COLO668 (cell line): ENCODE measurements at regions not wholly inside any gene's neighbourhood (a gene's known extent, or its start where the extent isn't known, plus 50 kb on each side); places are given as distances from the start of the nearest gene placed in this dataset.
"Not testable (repeated sequence)": the region's sequence is repeated elsewhere in the genome, so short reads cannot be mapped to it uniquely, and the experiment has no call there.

ENCODE experiments used
- DNase-seq: peaks from one replicate; lab custom pipeline; 2025; ENCODE audit not compliant: unreplicated experiment; lab: John Stamatoyannopoulos, UW

DNA sequence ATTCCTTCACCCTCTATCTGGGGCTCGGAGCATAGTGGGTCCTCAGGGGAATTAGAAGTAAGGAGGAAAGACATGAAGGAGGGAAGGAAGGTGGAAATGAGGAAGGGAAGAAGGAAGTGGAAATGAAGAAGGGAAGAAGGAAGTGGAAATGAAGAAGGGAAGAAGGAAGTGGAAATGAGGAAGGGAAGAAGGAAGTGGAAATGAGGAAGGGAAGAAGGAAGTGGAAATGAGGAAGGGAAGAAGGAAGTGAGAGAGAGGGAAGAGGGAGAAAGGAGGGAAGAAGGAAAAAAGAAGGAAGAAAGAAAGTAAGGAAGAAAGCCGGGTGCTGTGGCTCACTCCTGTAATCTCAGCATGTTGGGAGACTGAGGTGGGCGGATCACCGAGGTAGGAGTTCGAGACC lies 125.6 kb upstream of the SALL4 start:
- DNase-seq, result not testable (repeated sequence)

DNA sequence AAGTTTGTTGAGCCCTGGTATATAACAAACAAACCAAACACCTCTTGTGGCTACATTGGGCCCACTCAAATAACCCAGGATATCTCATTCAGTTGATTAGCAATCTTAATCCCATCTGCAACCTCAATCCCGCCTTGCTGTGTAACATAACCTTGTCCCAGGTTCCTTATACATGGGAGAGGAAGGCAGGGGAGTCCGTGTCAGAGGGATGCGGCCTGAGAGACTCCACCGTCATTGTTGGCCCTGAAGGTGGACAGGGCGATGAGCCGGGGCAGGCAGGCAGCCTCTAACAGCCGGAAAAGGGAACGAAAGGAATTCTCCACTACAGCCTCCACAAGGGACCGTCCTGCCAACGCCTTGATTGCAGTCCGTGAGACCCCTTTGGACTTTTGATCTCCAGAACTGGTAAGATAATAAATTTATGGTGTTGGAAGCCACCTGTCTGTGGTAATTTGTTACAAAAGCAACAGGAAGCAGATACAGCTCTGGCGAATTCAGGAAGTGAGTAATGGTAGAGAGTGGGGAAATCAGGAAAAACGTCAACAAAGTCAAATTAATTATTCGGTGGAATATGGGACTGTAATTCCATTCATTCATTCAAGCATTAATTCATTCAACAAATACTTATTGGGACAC lies 124.5 kb upstream of the SALL4 start:
- DNase-seq, result no peak

DNA sequence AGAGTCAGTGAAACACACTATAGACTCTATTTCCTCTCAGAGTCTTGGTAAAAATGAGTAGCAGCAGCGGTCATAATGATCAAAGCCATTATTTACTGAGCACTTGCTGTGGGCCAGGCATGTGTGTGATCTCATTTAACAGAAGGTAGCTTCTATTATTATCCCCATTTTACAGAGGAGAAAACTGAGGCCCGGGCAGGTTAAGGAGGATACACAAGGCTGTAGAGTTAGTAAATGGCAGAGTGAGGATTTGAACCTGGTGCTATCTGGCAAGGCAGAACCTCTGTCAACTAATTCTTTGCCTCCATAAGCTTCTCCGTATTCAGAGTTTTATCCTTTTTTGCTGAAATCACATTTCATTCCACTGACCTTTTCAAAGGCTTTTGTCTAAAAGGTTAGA lies 122.2 kb upstream of the SALL4 start:
- DNase-seq, result no peak

DNA sequence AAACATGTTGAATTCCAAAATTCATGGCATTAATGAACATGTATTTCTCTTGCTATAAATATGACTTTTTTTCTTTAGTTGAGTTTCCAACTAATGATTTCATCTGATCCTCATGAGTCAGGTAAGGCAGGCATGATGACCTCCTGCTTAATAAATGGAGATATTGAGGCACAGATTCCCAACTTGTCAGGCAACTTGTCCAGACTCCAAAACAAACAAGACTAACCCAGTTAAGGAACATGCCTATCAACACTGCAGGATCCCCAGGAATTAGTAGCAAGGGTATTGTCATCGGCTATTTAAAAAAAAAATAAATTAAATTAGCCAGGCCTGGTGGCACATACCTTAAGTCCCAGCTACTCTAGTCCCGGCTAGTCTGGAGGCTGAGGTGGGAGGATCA lies 121.3 kb upstream of the SALL4 start:
- DNase-seq, result no peak

DNA sequence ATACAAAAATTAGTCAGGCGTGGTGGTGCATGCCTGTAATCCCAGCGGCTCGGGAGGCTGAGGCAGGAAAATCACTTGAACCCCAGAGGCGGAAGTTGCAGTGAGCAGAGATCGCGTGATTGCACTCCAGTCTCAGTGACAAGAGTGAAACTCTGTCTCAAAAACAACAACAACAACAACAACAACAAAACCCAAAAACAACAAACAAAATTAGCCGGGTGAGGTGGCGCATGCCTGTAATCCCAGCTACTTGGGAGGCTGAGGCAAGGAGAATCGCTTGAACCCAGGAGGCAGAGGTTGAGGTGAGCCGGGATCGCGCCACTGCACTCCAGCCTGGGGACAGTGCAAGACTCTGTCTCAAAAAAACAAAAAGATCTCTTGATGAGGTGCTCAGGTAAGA lies 120.5 kb upstream of the SALL4 start:
- DNase-seq, result not testable (repeated sequence)

DNA sequence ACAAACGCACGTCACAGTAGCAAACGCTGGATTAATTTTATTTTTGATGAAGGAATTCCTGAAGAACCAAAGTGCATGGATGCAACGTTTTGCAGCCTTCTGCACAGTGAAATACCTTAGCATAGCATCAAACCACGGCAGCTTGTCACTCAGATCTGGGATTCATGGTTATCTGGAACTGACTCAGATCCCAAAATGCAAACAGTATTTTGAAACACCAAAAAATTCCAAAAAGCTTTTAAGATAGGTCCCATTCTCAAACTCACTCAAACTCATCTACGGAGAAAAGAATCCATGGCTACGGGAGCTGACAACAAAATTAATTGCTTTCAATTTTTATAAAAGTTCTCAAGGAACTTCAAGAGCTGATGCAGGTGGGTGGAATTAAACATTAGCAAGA lies 116.2 kb upstream of the SALL4 start:
- no peak for DNase-seq

DNA sequence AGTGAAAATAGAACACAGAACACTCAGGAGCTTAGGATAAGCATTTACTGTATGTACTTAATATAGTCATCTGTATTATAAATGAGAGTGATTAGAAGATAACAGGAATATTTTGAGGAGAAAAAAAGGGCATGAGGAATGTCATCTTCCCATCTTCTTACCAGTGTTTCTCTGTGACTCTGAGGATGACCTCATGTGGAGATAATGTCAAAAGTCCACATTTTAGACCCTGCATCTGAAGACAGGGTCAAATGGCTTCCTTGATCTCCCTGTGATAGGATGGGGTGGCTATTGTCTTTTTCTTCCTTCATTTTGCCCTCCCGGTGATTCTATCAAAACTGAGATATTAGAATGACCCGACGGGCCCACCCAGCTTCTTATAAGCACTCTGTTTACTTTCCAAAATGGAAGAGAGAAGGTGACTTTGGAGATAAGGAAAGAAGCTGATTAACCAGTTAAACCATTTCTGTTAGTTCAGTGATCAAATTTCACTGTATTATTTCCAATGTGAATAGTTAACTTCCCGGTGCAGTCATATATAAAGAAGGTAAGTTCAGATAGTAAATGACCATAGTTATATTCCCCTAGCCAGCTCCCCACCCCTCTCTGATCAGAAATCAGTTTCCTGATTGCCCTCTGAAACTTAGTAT lies 115.7 kb upstream of the SALL4 start:
- DNase-seq, result no peak

DNA sequence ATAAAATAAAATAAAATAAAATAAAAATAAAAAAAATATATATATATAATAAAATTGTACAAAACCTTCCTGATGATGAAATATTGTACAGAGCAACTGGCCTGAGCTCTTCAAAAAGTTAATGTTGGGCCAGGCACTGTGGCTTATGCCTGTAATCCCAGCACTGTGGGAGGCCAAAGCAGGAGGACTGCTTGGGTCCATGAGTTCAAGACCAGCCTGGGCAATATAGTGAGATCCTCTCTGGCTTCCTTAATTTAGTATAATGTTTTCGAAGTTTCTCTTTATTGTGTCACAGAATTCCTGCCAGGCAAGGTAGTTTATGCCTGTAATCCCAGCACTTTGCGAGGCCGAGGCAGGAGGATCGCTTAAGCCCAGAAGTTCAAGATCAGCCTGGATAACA lies 113.9 kb upstream of the SALL4 start:
- no peak for DNase-seq

DNA sequence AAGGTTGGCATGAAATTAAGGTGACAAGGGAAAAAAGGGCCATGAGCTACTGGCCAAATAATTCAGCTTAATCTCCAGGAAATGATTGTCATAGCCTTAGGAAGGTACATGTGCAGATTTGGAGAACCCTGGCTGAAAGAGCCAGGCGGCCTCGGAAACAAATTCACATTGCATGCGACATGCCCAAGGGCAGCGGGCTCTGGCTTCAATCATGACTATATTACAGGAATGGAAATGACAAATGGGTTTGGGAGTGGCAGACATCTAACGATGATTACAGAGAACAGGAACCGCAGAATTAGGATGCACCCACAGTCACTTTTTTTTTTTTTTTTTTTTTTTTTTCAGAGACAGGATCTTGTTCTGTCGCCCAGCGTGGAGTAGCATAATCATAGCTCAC lies 112.4 kb upstream of the SALL4 start:
- no peak for DNase-seq

DNA sequence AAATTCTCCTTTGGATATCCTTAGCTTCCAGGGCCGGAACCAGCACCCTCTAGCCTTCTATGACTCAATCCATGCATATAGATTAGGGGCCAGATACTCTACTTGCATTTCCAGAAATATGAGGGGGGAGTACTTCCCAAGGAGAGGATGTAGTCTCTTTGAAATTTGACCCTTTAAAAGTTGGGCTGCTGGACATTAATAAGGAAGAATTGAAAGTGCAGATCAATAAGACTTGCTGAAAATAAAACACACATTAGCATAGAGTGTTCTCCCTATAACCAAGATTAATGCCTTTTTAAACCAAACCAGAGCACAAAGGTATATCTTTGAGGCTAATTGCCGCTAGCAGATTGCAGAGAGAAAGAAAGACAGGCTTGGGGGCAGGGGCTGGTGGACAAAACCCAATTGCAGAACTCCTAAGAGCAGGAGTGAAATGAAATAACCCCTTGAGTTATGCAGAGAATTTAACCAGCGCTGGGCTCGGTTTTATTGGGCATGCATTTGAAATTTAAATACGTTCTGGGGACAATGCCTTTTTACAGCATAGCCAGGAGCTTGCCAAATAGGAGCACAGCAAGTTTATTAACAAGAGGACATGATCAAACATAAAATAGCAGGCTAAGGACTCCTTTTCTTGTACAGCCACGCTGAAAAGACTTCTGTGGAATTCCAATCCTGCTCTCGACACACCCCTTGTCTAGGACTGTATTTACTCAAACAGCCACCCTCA lies 108.2 kb upstream of the SALL4 start:
- DNase-seq, result no peak

DNA sequence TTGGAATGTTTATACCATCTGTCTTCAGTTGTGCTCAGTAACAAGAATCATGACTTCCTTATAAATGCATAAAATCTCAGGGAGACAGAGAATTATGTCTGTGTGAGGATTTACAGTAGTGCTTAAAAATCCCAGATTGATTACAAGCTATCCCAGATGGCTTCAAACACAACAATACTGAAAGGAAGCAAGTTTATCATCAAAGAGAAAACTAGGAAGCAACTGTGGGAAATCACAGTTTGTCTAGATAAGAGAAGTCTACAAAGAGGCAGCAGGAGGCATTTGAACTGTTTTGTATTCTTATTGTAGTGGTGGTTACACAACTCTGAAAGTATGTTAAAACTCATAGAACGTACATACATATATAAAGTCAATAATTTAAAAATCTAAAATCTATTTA lies 104.4 kb upstream of the SALL4 start:
- no peak for DNase-seq

DNA sequence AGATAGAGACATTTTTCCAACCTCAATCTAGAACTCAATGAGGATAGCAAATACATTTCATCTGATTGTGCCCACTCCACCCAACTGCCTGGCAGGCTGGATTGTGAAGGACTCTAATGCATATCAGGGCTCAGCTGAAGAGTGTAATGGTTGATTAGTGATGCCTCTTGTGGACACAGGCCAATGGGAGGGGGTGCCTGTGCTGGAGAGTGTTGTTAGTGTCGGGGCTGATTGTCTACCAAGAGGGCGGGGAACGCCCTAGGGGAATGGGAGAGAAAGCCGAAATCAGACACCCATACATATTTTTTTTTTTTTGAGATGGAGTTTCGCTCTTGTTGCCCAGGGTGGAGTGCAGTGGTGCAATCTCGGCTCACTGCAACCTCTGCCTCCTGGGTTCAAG lies 103.7 kb upstream of the SALL4 start:
- no peak for DNase-seq

DNA sequence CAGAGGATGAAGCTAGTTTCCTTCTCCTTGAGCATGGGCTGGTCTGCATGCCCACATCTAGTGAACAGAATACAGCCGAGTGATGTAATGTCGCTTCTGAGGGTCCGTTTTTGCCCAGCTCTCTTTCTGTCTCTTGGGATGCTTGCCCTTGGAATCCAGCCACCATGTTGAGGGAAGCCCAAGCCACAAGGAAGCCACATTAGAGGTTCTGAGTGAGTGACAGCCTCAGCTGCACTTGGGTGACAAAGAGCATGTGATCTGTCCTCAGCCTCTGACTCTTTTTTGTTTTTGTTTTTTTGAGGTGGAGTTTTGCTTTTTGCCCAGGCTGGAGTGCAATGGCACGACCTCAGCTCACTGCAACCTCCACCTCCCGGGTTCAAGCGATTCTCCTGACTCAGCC lies 100.6 kb upstream of the SALL4 start:
- DNase-seq, result no peak

DNA sequence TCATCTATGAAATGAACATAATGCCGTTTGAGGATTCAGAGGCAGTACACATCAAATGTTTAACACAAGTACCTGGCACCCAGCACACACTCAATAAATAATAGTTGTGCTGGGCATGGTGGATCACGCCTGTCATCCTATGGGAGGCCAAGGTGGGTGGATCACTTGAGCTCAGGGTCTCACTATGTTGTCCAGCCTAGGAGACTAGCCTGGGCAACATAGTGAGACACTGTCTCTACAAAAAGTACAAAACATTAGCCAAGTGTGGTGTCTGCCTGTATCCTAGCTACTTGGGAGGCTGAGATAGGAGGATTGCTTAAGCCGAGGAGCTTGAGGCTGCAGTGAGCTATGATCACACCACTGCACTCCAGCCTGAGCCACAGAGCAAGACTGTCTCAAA lies 98.1 kb upstream of the SALL4 start:
- DNase-seq, result no peak

DNA sequence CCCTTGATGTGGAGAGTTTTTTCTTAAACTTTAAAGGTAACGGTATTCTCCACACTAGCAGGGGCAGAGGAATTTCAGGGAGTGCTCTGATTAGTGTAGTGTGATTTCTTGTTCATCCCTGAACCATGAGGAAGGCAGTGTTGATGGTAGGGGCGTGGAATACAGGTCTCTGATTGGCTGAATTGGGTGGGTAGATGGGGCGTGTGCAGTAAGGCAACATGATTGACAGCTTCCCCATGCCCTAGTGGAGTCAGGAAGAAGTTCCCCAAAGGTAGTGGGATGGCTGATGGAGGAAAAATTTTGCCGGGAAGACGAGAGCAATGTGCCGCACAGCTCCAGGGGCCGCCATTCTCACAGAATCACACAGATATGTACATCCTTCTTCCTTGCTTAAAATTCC lies 97.4 kb upstream of the SALL4 start:
- no peak for DNase-seq

DNA sequence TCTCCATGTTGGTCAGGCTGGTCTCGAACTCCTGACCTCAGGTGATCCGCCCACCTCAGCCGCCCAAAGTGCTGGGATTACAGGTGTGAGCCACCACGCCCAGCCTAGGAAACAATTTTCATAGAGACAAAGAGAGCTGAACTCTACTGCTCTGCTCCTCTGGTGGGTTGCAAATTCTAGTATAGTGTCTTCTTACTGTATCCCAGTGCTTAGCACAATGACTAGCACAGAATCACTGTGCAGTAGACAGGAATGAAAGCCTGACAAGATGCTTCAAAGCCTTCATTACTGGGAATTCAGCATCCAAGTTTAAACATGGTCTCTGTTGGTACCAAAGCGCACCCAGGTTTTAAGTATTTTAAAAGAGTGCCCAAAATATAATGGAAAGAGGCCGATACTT lies 96.5 kb upstream of the SALL4 start:
- no peak for DNase-seq

DNA sequence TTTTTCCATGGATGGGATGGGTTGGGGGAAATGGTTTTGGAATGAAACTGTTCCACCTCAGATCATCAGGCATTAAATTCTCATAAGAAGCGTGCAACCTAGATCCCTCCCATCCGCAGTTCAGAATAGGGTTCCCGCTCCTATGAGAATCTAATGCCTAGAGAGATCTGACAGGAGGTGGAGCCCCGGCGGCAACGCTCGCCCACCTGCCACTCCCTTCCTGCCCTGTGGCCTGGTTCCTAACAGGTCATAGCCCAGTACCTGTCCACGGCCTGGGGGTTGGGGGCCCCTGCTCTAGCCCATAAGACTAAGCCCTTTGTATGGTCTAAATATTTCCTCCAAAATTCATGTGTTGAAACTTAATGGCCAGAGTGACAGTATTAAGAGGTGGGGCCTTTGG lies 92.3 kb upstream of the SALL4 start:
- DNase-seq, result no peak

DNA sequence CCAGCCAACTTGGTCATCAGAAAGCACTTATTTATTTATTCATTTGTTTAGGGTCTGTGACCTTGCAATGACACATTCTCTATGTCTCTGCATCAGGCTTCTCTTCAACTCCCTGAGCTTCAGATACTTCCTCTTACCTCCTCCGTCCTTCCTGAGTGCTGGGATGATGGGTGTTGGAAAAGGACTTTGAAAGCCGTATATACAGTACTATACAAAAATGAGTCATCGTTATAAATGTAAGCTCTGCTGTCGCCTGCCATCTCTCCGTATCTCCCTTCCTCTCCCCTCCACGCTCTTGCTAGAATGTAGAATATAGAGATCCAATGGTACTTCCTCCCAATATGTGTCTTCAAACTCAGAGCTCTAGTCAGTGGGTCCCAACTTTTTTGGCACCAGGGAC lies 91.9 kb upstream of the SALL4 start:
- no peak for DNase-seq

DNA sequence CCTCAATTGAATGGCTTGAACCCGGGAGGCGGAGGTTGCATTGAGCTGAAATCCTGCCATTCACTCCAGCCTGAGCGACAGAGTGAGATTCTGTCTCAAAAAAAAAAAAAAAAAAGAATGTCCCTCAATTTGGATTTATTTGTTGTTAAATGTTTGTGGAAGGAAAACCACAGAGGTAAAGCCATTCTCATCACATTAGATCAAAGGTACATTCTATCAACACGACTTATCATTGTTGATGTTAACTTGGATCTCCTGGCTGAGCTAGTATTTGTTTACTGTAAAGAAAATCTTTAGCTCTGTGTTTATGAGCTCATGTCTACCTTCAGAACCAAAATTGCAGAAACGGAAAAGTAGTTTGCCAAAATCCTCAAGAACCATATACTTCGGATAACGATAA lies 91.4 kb upstream of the SALL4 start:
- no peak for DNase-seq

DNA sequence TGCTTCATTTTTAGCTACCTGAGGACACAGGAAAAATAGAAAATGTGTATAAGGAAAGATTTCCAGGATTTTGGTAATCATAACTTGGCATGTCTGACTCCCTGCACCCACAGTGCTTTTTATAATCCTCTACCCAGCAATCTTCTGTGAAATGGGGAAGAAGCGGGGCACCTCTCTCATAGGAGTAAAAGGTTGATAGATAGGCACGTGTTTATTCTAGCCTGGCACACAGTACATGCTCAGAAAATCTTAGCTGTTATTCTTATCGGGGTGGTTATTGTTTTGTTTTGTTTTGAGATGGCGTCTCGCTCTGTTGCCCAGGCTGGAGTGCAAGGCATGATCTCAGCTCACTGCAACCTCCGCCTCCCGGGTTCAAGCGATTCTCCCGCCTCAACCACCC lies 87.7 kb upstream of the SALL4 start:
- DNase-seq, result no peak

DNA sequence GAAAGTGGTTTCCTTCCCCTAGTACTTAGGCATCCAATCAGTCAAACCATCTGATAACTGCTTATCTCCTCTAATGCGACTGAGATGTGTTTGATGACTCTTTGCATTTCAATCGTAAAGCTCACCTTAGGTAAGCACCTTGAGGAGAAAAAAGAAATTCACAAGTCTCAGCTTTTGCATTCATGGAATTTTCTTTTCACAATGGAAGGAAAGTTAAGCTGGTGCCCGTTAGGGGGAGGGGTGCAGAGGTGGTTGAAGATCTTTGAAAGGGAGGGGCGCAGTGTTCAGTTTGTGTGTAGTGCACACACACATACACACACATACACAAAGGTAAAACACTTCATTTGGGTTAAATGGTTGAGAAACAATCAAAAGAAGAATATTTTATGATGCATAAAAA lies 87.1 kb upstream of the SALL4 start:
- DNase-seq, result no peak

DNA sequence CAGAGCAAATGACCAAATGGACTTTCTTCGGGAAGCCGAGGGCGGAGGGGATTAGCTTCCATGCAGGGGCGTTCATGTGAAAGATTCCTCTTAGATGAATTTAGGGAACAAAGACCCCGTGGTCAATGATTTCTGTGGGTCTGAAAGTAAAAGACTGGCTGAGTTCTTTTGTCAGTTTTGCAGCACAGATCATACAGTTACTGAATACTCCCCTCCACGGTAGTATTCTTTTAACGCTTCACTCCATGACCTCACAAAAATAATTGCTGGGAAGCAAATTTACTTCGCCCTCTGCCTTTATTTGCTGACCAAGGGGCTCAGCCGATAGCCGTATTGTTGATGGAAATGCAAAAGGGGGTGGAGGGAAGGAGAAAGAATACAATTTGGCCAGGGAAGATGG lies 86.0 kb upstream of the SALL4 start:
- DNase-seq, result no peak
